GM18498 (cell line): ENCODE measurements at regions not wholly inside any gene's neighbourhood (a gene's known extent, or its start where the extent isn't known, plus 50 kb on each side); places are given as distances from the start of the nearest gene placed in this dataset.
A peak's percentile ranks its signal among the peaks of the same experiment; 100 is the strongest.

Experiments
- ATAC-seq: cut with Tn5 transposase; IDR thresholded peaks from one replicate; pipeline ENCODE4 v1.9.1; 2021; ENCODE audit warnings: mild to moderate bottlenecking, moderate library complexity; ENCODE audit not compliant: unreplicated experiment

DNA sequence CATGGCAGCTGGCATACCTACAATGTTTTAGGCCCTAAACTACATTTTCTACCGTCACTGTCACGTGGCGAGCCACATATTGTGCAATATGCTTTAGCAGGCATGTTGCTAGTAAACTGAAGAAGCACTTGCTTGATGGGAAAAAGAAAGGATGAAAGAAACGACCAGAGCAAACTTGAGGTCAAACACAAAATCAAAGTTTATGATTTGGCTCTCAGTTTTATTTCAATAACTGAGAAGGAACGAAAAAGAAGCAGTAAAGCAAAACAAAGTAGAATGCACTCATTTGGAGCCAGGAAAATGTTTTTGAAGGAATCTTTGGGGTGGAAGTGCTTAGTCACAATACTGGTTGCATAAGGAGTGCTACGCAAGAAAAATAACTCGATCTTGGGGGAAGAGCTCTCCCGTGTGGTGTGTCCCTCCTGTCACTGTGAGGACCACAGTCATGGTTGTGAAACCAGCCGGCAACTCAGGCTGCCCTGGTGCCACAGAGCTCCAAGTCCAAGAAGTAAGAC is 349.8 kb downstream of the RBM43 start:
- ATAC-seq, result no peak

DNA sequence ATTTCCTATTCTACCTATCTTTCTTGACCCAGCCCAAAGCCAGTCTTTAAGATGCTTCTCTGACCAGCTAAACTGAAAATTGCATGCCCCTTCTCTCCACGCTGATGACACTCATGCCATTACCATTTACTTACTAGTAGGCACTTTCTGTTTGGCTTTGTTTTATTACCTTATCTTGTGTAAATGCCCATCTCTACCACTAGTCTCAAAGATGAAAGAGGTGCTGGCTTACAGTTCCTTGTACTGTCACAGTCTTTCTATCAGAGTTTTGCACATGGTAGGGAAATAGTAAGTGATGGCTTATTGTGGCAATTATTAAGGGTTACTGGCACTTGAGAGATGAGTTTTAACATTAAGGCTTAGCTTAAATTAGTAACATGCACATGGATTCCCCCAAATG is 352.1 kb downstream of the RBM43 start:
- ATAC-seq, result peak; percentile 20

DNA sequence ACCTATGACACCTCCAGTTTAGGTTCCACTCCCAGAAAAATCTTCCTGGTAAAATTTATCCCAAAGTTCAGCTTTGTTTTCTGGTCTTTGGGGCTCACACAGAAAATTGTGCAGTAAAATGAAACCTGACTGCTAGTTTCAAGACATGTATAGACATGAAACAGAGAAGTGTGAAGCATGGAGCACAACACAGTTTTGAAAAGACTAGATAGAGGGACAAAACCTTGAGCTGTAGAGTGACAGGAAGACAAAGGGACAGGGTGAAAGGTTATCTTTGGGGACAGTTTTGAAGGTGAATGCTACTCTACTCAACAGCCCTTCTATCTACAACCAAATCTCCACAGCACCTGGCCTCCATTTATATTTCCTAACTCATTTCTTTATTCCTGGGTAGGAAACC is 352.6 kb downstream of the RBM43 start:
- peak; percentile 84 for ATAC-seq

DNA sequence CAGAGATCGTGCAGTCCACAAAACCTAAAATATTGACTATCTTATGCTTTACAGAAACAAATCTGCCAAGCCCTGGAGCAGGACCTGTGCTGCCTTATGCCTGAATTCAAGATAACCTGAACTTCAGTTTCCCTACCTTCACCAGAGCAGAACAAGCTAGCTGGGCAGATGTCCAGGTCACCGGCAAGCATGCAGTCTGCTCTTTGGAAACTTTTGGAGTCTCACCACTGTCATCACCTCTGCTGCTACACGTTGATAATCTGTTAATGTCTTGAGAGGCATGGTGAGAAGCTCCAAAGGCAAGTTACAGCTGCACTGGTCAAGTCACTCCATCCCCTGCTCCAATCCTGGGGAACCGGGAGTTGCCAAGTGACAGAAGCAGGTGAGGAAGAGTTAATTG is 354.2 kb downstream of the RBM43 start:
- ATAC-seq, result no peak

DNA sequence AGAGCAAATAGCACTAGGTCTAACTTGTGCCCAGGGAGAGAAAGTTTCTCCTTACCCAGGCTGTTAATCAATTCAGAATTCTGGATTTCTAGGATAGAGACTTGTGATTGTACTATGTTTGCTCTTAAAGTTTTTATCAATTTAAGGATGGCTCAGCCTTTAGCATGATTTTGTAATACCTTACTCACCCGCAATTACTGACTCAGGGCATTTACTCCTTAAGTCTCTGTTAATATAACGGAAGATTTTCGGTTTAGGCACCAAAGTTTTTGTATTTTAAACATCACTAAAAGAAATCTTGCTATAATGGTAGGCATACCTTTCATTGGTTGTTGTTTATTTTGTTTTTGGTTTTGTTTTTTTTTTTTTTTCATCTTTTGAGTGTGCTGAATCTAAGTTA is 358.2 kb downstream of the RBM43 start:
- no peak for ATAC-seq

DNA sequence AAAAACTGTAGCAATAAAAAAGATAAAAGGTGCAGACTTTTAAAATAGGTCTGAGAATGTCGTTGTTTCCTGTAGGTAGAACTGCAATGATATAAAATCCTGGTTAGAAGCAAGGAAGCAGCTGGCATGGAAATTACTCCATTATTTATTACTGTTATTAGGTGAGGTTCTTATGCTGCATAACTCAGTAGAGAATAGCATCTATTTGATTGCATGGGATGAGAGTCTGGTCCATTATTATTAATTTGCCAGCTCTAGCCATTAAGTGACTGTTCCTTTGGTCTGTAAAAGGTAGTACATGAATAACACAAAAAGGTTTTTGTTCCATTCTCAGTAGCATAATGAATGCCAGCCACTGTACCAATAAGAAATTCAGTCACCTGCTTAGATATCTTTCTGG is 358.6 kb downstream of the RBM43 start:
- no peak for ATAC-seq

DNA sequence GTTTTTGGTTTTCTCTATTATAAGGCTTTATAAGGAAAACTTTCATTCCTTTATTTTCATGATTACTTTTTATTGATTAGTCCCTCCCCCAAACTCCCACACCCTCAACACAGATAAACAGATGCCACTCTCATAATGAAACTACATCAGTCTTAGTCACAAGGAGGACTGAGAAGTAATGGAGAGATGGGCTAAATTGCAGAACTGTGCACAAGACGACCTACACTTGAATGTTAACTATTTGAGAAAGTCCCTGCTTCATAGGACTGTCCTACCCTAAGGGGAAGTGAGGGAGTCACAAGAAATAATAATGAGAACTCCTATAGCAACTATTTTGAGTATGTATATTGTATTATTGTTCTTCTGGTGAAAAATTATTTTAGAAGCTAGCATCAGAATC is 360.8 kb downstream of the RBM43 start:
- no peak for ATAC-seq

DNA sequence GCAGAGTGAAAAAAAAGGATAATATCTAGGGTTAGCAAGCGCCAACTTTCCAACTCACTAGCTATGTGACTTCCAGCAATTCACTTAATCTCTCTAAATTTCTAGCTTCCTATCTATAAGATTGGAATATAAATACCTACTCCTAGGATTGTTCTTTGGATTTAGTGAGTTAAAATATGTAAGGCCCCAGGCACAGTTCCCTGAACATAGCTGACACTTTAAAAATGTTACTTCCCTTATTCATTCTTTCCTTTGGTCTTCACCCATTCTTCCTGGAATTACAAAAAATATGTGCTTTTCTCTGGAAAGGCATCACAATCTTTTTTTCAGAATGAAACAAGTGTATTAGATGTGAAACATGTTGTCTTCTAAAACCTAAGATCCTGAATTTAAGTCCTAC is 365.7 kb downstream of the RBM43 start:
- ATAC-seq, result no peak

DNA sequence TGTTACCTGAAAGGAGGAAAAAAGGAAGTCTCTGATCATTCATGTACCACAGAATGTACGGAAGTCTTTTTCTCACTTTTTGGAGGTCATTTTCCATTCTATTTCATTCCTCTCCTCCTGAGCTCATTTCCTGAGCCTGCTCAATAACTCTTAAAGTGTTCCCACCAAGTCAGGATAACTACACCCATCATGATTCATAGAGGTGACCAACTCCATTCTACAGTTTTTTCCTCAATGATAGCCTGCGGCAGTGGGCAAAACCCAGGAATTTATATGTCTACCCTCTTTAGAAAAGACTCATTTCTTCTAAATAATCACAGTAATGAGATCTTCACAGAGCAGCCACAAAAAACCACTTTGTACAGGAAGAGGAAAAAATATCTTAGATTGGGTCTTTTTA is 372.5 kb downstream of the RBM43 start:
- ATAC-seq, result no peak

DNA sequence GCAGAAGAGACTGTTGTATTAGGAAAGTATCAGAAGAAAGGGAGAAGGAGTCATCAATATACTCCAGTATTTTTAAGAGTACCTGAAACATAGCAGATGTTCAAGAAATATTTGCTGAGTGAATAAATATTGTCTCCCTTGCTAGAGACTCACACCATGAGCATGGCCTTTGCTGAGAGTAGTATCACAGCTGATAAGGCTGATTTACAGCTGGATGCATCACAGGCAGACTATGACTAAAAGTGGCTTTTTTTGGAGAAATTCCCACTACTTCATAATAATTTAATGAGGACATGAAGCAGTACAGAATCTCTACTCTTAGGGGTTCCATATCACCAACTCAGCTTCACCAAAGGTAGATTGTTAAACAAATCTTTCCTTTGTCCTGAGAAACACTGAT is 373.3 kb downstream of the RBM43 start:
- no peak for ATAC-seq

DNA sequence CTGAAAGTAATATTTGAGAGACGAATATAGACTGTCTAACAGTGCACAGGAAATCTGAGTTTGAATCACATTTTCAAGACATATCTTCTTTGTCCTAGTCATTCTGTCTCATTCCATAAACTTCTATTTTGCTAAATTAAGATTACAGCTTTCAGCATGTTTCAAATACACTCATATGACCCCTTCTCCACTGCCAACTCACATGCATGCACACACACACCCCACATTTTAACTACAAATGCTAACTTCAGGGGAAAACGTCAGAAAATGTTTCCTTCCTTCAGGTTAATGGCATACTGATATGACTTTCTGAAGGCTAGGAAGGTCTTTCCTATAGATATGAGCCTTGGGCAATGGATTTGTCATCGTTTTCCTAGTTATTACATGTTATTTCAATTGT is 373.7 kb downstream of the RBM43 start:
- ATAC-seq, result no peak

DNA sequence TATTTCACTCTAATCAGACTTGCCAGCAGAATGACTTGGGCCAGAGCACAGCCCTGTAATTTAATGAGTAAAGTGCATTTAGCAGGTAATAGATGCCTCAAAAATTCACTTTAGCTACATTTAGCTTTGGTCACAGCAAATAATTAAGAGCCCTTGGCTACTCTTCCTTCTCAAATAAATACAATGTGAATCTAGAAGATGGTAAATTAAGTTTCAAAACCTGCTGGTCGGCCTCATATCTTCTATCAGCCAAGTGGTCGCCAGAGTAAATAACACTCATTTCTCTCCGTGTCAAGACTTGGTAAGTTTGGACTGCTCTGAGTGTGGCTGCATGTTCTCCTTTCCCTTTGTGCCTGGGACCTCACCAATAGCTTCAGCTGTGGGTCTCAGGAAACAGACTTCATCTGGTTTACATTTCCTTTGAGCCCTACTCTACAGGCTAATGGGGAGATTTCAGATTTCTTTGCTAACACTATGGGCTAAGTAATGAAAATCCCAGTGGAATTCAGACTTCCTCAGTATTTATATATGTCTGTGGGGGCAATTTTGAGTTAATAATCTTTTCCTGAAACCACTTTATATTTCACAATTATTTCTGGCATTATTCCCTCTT is 375.8 kb downstream of the RBM43 start:
- ATAC-seq, result no peak

DNA sequence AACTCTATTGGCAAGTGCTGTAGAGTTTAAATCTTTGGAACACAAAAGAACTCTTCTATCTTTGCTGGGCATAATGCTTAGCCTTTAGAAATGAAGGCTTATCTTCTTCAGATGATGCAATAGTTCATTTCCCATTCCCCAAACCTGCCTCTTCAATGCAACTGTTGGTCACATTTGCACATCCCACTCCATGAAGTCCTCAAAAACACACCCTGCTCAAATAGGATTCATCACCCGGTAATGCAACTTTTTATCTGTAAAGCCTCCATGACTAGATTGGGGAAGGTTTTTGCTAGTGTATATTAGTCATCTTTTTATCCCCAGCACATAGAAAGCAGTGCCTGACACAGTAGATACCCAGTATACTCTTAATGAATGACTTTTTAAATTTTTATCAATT is 376.4 kb downstream of the RBM43 start:
- no peak for ATAC-seq

DNA sequence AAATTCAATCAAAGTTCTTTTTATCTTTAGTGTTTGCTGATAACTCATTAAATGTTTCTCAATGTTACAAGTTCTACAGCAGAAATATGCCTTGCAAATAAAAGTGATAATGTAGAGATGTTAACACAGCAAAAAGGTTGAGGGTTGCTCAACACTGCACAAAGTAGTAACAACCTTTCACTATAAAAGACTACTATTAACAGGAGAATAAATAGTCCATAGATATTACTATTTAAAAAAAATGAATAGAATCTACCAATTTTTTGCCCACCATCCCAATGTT is 378.1 kb downstream of the RBM43 start:
- ATAC-seq, result no peak

DNA sequence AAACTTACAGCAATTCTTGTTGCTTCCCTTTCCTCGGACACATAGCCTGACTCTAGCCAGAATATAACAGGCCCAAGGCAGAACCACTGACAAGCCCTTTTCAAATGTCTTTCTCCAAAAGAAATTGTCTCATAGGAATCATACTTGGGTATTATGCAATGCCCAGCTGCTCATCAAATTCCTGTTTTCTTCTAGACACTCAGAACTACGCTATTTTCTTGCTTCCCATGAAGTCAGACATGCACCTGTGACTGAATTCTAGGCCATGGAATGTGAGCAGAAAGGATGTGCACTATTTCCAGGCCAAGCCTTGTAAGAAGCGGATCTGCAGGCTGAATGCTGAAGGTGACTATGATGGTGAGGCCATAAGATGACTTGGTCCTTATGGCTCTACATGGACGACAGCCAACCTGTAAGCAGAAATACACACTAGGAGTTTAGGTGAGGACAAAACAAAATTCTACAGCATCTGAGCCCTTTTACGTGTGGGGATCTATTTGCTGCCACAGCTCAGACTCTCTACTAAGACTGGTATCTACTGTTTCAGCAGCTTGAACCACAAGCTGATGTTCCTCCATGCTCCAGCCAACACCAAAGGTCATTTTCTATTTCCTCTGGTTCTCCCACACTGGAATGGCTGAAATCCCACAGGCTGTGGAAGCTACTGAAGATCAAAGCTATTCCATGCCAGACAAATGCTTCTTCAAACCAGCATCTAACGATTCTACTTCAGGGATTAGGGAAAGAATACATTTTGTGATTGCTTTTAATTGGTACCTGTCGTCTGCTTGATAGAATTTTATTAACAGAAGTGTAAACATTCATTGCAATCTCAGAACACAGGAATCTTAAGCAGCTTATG is 378.7 kb downstream of the RBM43 start:
- no peak for ATAC-seq

DNA sequence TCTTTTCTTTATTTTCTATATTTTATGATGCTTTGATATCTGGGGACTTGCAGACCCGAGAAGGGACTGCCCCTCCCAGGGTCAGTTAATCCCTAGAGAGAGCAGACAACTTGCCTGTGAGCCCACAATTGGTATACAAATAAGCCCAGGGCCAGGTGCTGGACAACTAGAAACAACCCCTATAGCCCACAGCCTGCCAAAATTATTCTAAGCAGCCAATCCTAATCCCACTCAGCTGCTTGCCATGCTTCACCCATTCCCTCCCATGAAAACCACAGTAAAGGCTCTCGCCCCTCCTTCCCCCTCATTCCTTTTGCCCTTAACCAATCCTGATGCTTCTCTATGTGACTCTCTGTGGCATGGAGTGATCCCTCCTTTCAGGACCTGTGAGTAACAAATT is 380.7 kb downstream of the RBM43 start:
- no peak for ATAC-seq

DNA sequence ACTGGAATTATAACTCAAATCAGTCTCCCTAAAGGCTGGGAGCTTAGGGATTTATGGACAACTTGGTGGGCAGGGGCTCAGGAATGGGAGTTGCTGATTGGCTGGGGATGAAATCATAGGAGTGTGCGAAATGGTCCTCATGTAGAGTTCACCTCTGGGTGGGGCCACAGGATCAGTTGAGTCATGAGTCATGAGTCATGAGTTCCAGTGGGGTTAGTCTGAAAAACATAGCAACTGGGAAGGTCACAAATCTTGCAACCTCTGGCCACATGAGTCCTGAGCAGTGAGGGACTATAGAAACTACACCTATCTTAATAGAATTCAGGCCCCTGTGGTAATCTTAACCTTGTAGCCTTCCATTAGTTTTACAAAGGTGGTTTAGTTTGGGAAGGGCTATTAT is 383.3 kb downstream of the RBM43 start:
- no peak for ATAC-seq

DNA sequence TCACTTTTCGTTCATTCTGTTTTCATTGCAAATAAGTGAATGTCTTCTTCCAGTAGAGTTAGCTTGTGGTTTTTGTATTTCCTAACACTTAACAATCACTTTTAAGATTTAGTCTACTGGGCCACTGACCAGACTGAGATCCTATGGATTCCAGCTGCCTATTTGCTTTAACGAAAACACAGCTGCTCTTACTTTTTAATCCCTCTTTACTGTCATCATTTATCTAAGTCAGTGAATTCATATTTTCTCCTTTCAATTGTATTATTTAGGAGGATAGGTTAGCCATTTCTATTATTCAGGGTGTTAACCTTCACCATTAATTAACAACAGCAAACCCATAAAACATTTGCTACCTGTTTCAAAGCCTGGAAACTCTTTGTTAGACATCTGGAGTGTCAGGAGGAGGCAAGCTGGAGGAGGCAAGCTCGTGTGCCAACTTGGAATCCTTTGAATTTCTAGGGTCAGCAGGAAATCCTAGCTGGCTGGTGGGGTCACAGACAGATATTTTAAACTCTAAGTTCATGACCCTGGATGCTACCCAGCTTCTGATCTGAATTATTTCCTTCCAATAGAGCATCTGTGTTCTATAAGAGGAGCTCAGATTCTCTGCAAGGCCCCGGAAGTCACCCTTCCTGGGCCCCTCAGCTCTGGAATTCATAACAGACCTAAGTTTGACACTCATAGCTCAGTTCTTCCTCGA is 385.3 kb downstream of the RBM43 start:
- ATAC-seq, result no peak

DNA sequence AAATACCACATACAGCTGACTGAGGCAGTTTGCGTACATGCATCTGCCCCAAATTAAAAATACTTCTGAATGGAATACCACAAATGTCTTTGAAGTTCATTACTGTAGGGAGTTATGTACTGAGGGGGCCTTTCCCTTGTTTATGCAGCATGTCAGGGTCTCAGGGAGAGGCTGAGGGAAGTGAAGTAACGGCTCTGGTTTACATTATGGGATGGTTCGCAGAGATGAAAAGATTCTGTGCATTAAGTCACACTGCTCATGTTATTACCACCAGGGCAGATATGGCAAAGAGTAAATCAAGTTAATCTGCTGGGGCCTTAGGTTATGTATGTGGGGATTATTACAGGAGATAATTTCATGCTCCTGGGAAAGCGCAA is 385.9 kb upstream of the RND3 start:
- ATAC-seq, result no peak

DNA sequence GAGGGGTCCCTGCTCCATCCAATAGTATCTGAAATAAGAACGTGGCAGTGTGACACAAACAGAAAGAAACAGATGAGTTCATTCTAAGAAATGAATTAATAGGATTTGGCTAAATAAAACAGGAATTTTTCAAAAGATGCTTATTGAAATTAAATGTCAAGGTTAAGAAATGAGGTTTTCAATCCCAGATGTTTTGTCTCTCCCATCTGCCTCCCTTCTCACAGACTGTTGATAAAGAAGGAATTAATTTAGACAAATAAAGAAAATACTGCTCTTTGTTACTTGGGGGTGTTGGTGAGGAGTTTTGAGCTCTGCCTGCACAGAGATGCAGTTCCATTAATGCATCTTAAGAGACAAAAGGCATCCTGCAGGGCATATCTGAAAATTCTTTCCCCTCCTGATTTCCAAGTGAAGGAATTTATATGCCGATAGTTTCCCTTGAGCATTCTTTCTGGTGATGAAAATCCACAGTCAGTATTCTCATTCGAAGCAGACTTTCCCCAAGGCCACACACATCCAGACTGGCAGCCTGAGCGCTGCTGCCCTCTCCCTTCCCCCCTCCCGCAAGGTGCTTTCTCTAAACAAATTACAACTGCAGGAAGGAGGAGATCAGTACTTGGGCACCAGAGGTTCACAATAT is 385.4 kb upstream of the RND3 start:
- no peak for ATAC-seq

DNA sequence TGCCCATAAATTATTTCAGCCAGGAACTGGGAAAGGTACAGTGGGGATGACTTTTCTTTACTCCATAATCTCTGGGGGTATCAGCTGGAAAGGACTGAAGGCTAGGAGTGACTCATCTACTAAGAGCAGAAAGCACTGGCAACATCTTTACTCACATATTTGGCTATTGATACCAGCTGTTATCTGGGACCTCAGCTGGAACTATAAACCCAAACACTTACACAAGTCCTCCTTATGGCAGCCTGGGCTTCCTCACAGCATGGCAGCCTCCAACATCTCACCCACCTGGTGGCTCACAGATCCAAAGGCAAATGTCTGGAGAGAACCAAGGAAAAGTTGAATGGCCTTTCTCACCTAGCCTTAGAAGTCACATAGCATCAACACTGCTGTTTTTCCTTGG is 379.0 kb upstream of the RND3 start:
- ATAC-seq, result no peak

DNA sequence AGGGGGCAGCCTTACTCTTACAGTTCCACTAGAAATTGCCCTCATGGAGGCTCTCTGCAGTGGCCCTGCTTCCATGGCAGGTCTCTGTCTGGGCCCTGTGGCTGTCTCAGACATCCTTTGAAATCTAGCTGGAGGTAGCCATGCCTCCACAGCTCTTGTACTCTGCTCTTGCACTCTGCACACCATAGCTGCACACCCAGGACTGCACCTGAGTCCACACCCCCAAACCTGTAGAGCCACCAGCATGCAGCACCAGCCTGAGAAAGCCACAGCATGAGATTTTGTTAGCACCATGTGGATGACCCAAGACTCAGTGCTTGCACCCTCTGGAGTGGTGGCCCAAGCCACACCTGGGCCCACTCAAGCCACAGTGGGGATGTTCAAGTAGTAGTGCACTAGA is 376.2 kb upstream of the RND3 start:
- no peak for ATAC-seq
